ENCODE measurements at regions not wholly inside any gene's neighbourhood (a gene's known extent, or its start where the extent isn't known, plus 50 kb on each side); places are given as distances from the start of the nearest gene placed in this dataset.

DNA sequence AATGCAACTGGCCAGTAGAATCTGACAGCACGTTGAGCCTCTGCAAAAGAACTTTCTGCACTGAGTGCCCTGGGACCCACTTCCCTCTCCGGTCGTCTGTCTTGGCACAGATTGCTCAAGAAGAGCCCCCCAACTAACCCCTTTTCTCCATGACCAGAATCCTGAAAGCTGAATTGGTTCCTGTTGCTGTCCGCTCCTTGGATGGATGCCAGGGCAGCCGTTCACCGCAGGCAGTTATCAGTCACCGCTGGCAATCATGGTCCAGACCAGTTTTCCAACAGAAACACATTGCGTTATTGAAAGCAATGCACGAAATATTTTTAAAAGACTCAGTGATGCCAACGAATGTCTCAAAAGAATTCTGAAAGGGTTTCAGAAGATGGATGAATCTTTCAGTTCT is 733.7 kb upstream of the FRG1 start (continued):
- TF ChIP-seq, protein P1, sequence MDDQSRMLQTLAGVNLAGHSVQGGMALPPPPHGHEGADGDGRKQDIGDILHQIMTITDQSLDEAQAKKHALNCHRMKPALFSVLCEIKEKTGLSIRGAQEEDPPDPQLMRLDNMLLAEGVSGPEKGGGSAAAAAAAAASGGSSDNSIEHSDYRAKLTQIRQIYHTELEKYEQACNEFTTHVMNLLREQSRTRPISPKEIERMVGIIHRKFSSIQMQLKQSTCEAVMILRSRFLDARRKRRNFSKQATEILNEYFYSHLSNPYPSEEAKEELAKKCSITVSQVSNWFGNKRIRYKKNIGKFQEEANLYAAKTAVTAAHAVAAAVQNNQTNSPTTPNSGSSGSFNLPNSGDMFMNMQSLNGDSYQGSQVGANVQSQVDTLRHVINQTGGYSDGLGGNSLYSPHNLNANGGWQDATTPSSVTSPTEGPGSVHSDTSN (CRISPR knock-in tag; IDR thresholded peaks at IDR 0.05), result no peak
- TF ChIP-seq ZNF354C (tag by site-specific recombination; IDR thresholded peaks at IDR 0.05; ENCODE audit: borderline replicate concordance, low read depth), result no peak
- no peak for TF ChIP-seq ZBTB1 (tag by site-specific recombination; IDR thresholded peaks at IDR 0.05)
- TF ChIP-seq ZNF626 (tag by site-specific recombination; IDR thresholded peaks at IDR 0.05), result no peak
- no peak for TF ChIP-seq GLIS1 (tag by site-specific recombination; IDR thresholded peaks at IDR 0.05)

DNA sequence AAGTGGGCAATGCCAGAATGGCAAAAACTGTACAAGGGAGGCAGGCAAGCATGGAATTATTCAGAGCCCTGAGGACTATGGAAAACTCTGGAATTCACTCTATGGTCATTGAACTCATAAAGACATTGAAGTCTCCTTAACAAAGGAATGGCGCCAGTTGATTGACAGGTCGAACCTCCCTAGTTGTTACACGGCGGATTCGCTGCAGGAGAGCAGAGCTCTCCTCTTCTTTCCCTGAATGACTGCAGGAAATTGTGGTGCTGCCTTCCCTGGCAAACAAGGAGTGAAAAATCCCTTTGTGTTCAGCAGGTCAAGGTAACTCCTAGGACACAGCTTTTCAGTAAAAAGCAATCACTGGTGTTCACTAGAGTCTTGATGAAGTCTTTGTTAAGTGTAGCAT is 732.8 kb upstream of the FRG1 start:
- no peak for TF ChIP-seq SALL2 (tag by site-specific recombination; IDR thresholded peaks at IDR 0.05; ENCODE audit: borderline replicate concordance)
- TF ChIP-seq ZNF366 (tag by site-specific recombination; conservative IDR thresholded peaks at IDR 0.05), result no peak
- no peak for TF ChIP-seq ZNF664 (tag by site-specific recombination; IDR thresholded peaks at IDR 0.05)
- TF ChIP-seq KLF16 (tag by site-specific recombination; IDR thresholded peaks at IDR 0.05), result no peak
- no peak for TF ChIP-seq ZNF354C (tag by site-specific recombination; IDR thresholded peaks at IDR 0.05; ENCODE audit: borderline replicate concordance, low read depth)
- TF ChIP-seq ZNF132 (tag by site-specific recombination; IDR thresholded peaks at IDR 0.05; ENCODE audit: borderline replicate concordance), result no peak
- TF ChIP-seq ZNF121 (tag by site-specific recombination; IDR thresholded peaks at IDR 0.05), result no peak
- TF ChIP-seq, protein P2, sequence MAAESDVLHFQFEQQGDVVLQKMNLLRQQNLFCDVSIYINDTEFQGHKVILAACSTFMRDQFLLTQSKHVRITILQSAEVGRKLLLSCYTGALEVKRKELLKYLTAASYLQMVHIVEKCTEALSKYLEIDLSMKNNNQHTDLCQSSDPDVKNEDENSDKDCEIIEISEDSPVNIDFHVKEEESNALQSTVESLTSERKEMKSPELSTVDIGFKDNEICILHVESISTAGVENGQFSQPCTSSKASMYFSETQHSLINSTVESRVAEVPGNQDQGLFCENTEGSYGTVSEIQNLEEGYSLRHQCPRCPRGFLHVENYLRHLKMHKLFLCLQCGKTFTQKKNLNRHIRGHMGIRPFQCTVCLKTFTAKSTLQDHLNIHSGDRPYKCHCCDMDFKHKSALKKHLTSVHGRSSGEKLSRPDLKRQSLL (tag by site-specific recombination; IDR thresholded peaks at IDR 0.05), result no peak
- TF ChIP-seq, protein P3, sequence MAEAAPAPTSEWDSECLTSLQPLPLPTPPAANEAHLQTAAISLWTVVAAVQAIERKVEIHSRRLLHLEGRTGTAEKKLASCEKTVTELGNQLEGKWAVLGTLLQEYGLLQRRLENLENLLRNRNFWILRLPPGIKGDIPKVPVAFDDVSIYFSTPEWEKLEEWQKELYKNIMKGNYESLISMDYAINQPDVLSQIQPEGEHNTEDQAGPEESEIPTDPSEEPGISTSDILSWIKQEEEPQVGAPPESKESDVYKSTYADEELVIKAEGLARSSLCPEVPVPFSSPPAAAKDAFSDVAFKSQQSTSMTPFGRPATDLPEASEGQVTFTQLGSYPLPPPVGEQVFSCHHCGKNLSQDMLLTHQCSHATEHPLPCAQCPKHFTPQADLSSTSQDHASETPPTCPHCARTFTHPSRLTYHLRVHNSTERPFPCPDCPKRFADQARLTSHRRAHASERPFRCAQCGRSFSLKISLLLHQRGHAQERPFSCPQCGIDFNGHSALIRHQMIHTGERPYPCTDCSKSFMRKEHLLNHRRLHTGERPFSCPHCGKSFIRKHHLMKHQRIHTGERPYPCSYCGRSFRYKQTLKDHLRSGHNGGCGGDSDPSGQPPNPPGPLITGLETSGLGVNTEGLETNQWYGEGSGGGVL (tag by site-specific recombination; IDR thresholded peaks at IDR 0.05), result no peak
- TF ChIP-seq ZEB2 (tag by site-specific recombination; IDR thresholded peaks at IDR 0.05), result no peak
- no peaks in the 10 kb centered on the region for H3K36me3 ChIP-seq (ENCODE audit: control insufficient read depth in 2 of 2, insufficient read depth in 1 of 2, low read length in 2 of 2)
- peaks cover 15% of the 10 kb centered on the region for H3K4me1 ChIP-seq (ENCODE audit: control insufficient read depth, insufficient read depth, low read length)
- ChIA-PET POLR2A (no interaction called here), CTCF (no interaction called here)
- no peak overlapping the region for H3K27ac ChIP-seq (ENCODE audit: extremely low read depth, low read depth, low read length)
- no peaks in the 10 kb centered on the region for H3K9me3 ChIP-seq (ENCODE audit: control insufficient read depth, insufficient read depth, low read depth, low read length)
- H3K4me3 ChIP-seq (ENCODE audit: low read depth, low read length), result no peak overlapping the region

DNA sequence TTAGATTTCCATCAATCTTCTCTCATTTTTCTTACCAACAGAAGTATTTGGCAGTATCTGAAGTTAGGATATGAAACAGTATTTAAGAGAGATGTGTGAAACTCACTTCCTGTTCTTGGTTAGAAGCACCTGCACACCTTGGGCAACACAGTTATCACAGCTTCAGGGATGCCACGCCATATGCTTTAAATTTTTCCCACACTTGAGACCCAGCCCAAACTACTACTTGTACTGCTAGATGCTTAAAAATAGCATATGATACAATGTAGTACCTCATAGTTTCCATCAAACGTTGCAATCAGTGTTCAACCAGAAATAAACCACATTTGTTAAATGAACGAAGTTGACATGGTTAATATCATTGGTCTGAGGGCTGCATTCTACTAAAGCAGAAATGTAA is 725.1 kb upstream of the FRG1 start:
- ChIA-PET CTCF (no interaction called here), POLR2A (no interaction called here)
- Histone ChIP-seq H3K9me3 (ENCODE audit: control insufficient read depth, insufficient read depth, low read depth, low read length) (no peaks in the 10 kb centered on the region), H3K36me3 (ENCODE audit: control insufficient read depth in 2 of 2, insufficient read depth in 1 of 2, low read length in 2 of 2) (no peaks in the 10 kb centered on the region), H3K27ac (ENCODE audit: extremely low read depth, low read depth, low read length) (no peak overlapping the region), H3K4me3 (ENCODE audit: low read depth, low read length) (no peak overlapping the region), H3K4me1 (ENCODE audit: control insufficient read depth, insufficient read depth, low read length) (no peaks in the 10 kb centered on the region)
- TF ChIP-seq ZNF146 (tag by site-specific recombination; IDR thresholded peaks at IDR 0.05) (no peak), WT1 (tag by site-specific recombination; IDR thresholded peaks at IDR 0.05) (no peak), ZNF48 (tag by site-specific recombination; IDR thresholded peaks at IDR 0.05) (no peak), ZNF529 (tag by site-specific recombination; IDR thresholded peaks at IDR 0.05; ENCODE audit: insufficient replicate concordance) (no peak), ZNF132 (tag by site-specific recombination; IDR thresholded peaks at IDR 0.05; ENCODE audit: borderline replicate concordance) (no peak), ZNF202 (tag by site-specific recombination; IDR thresholded peaks at IDR 0.05; ENCODE audit: borderline replicate concordance) (no peak), ZNF623 (tag by site-specific recombination; IDR thresholded peaks at IDR 0.05) (no peak), ZNF514 (tag by site-specific recombination; IDR thresholded peaks at IDR 0.05) (no peak), SCRT1 (tag by site-specific recombination; IDR thresholded peaks at IDR 0.05; ENCODE audit: borderline replicate concordance) (no peak), ZBTB7A (tag by site-specific recombination; IDR thresholded peaks at IDR 0.05; ENCODE audit: low read depth) (no peak), BCL11B (tag by site-specific recombination; IDR thresholded peaks at IDR 0.05; ENCODE audit: low read depth) (no peak), ZNF138 (tag by site-specific recombination; IDR thresholded peaks at IDR 0.05; ENCODE audit: borderline replicate concordance) (no peak)
